Adrenal gland (tissue), 9 donors: ENCODE measurements at regions not wholly inside any gene's neighbourhood (a gene's known extent, or its start where the extent isn't known, plus 50 kb on each side); places are given as distances from the start of the nearest gene placed in this dataset.

Source experiments
- DNase-seq, 7 donors: peaks; one replicate each; pipeline ENCODE4 v3.0.0-alpha.2; 2019 to 2020
- H3K27ac ChIP-seq, 5 donors: fragments of 200-600 bp; sonication (generic) in 4 of 5; 1 replicate in 3 of 5; 2 replicates in 2 of 5; pipeline versions ENCODE4 v1.5.1 to v1.8.0; 2016 to 2020; ENCODE audit warnings: mild to moderate bottlenecking in 1 of 5
- H3K27me3 ChIP-seq: fragments of 200-600 bp; 2 replicates; pipeline ENCODE4 v1.8.0; 2021
- H3K36me3 ChIP-seq, 2 donors: fragments of 200-600 bp; replicated peaks in 1 of 2; 1 replicate in 1 of 2; 2 replicates in 1 of 2; pipeline versions ENCODE4 v1.5.1 to v1.8.0; 2018 to 2022
- H3K4me1 ChIP-seq, 2 donors: fragments of 200-600 bp; replicated peaks in 1 of 2; 1 replicate in 1 of 2; 2 replicates in 1 of 2; pipeline versions ENCODE4 v1.5.1 to v1.8.0; 2018 to 2021
- H3K4me3 ChIP-seq, 4 donors: fragments of 200-600 bp; sonication (generic) in 3 of 4; one replicate each; pipeline ENCODE4 v1.5.1; 2016 to 2018
- H3K9me3 ChIP-seq, 3 donors: fragments of 200-600 bp; sonication (generic) in 1 of 3; replicated peaks in 1 of 3; 1 replicate in 2 of 3; 2 replicates in 1 of 3; pipeline versions ENCODE4 v1.5.1 to v1.8.0; 2016 to 2021
- CTCF ChIP-seq, 6 experiments: fragments of 450-650 bp in 4 of 6; fragments of 200-600 bp in 2 of 6; sonication (generic) in 1 of 6; IDR thresholded peaks; 1 replicate in 5 of 6; 2 replicates in 1 of 6; pipeline versions ENCODE4 v1.5.1 to v1.8.0; 2016 to 2021; ENCODE audit warnings: antibody characterized with exemption in 6 of 6, mild to moderate bottlenecking in 2 of 6, moderate library complexity in 1 of 6
- POLR2A ChIP-seq, 2 donors: fragments of 450-650 bp; IDR thresholded peaks; one replicate each; pipeline ENCODE4 v1.6.1; 2017; ENCODE audit warnings: antibody characterized with exemption in 2 of 2, mild to moderate bottlenecking in 2 of 2, moderate library complexity in 1 of 2
- WGBS, 4 donors: extraction: QIAGEN DNeasy Blood & Tissue Kit in 2 of 4; methylation state at CpG; one replicate each; pipeline versions ENCODE4 v1.1.5 to v1.1.7; 2013 to 2017; 5-methylcytosine and 5-hydroxymethylcytosine counted together
- intact Hi-C, 2 donors: fragments of 100-400 bp; cut with DNase I; formaldehyde crosslinking; loops; one replicate each; pipeline versions ENCODE4 v1.14.1 to v1.15.0; 2022 to 2023
- donor health status: healthy with polysubstance abuse.
- donor health status: Bipolar disorder and iron deficiency.
- donor health status: DM: yes; HTN: yes; CAD: no.
- donor health status: DM: no; HTN: no; CAD: no.
- donor health status: DM: no; HTN: no; CAD: no.

GRCh38 chr7:86013662-86014061, 630.0 kb upstream of the GRM3 start:
- Histone ChIP-seq H3K27me3 (no peaks in the 10 kb centered on the region), H3K9me3 (no peaks in the 10 kb centered on the region), H3K27ac (no peak overlapping the region), H3K36me3 (no peaks in the 10 kb centered on the region), H3K4me1 (no peaks in the 10 kb centered on the region), H3K4me3 (no peak overlapping the region)
- no peak for DNase-seq
- TF ChIP-seq POLR2A (IDR thresholded peaks at IDR 0.05) (no peak), CTCF (IDR thresholded peaks at IDR 0.05) (no peak)
- intact Hi-C loops, result no loop called here

GRCh38 chr7:86012971-86013370, 630.7 kb upstream of the GRM3 start:
- H3K27me3 ChIP-seq, result no peaks in the 10 kb centered on the region

GRCh38 chr7:86008898-86009297, 634.8 kb upstream of the GRM3 start:
- intact Hi-C loops, result no loop called here
- 58 to 69% (median 66%) methylated on average over 3 of the region's 3 CpGs for WGBS, 4 donors
- TF ChIP-seq CTCF (IDR thresholded peaks at IDR 0.05), result no peak
- TF ChIP-seq POLR2A (IDR thresholded peaks at IDR 0.05), result no peak
- H3K4me1 ChIP-seq, result no peaks in the 10 kb centered on the region
- no peaks in the 10 kb centered on the region for H3K36me3 ChIP-seq
- no peaks in the 10 kb centered on the region for H3K9me3 ChIP-seq
- H3K27ac ChIP-seq, result no peak overlapping the region
- H3K27me3 ChIP-seq, result no peaks in the 10 kb centered on the region
- no peak overlapping the region for H3K4me3 ChIP-seq
- no peak for DNase-seq

More at GRCh38 chr7:86012971-86013370, 630.7 kb upstream of the GRM3 start:
- Histone ChIP-seq H3K4me1 (no peaks in the 10 kb centered on the region), H3K9me3 (no peaks in the 10 kb centered on the region), H3K36me3 (no peaks in the 10 kb centered on the region), H3K4me3 (no peak overlapping the region), H3K27ac (no peak overlapping the region)
- intact Hi-C loops, result no loop called here
- DNase-seq, result no peak
- TF ChIP-seq POLR2A (IDR thresholded peaks at IDR 0.05) (no peak), CTCF (IDR thresholded peaks at IDR 0.05) (no peak)

GRCh38 chr7:86006909-86007308, 636.8 kb upstream of the GRM3 start:
- no peaks in the 10 kb centered on the region for H3K36me3 ChIP-seq
- no peak overlapping the region for H3K27ac ChIP-seq
- intact Hi-C loops, result no loop called here
- H3K4me1 ChIP-seq, result no peaks in the 10 kb centered on the region
- DNase-seq, result no peak
- no peaks in the 10 kb centered on the region for H3K27me3 ChIP-seq
- WGBS, 4 donors, result 65 to 76% (median 72%) methylated on average over 2 of the region's 2 CpGs
- H3K9me3 ChIP-seq, result no peaks in the 10 kb centered on the region
- TF ChIP-seq POLR2A (IDR thresholded peaks at IDR 0.05) (no peak), CTCF (IDR thresholded peaks at IDR 0.05) (no peak)
- no peak overlapping the region for H3K4me3 ChIP-seq
